ENCODE measurements at regions not wholly inside any gene's neighbourhood (a gene's known extent, or its start where the extent isn't known, plus 50 kb on each side); places are given as distances from the start of the nearest gene placed in this dataset.

DNA sequence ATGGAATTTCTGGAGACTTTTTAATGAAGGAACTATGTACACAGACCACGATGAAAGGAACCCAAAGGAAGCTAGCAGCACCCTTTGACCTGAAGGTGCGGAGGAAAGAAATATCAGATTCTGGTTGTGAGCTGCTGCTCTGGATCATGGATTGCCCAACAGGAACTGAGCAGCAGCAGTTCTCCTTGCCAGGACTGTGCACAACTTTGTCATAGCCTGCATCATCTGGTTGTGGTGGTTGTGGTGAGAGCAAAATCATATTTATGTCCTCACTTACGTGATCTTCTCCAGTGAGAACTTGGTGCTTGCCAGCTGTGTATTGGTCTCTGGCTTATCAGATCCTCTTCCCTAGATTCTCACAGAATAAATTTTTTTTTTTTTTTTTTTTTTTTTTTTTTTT, 70.7 kb upstream of the LPAR1 start:
- TF ChIP-seq, protein P1, sequence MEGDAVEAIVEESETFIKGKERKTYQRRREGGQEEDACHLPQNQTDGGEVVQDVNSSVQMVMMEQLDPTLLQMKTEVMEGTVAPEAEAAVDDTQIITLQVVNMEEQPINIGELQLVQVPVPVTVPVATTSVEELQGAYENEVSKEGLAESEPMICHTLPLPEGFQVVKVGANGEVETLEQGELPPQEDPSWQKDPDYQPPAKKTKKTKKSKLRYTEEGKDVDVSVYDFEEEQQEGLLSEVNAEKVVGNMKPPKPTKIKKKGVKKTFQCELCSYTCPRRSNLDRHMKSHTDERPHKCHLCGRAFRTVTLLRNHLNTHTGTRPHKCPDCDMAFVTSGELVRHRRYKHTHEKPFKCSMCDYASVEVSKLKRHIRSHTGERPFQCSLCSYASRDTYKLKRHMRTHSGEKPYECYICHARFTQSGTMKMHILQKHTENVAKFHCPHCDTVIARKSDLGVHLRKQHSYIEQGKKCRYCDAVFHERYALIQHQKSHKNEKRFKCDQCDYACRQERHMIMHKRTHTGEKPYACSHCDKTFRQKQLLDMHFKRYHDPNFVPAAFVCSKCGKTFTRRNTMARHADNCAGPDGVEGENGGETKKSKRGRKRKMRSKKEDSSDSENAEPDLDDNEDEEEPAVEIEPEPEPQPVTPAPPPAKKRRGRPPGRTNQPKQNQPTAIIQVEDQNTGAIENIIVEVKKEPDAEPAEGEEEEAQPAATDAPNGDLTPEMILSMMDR (IDR thresholded peaks at IDR 0.05; ENCODE audit: insufficient read depth, low read depth, low read length), result no peak
- no peak for TF ChIP-seq EZH2 (IDR thresholded peaks at IDR 0.05; ENCODE audit: insufficient read depth, low read length)
